CD14-positive monocyte (primary cell): ENCODE measurements at regions not wholly inside any gene's neighbourhood (a gene's known extent, or its start where the extent isn't known, plus 50 kb on each side); places are given as distances from the start of the nearest gene placed in this dataset.
"Not testable (repeated sequence)": the region's sequence is repeated elsewhere in the genome, so short reads cannot be mapped to it uniquely, and the experiment has no call there.

ENCODE experiments used
- DNase-seq, 3 donors: peaks; one replicate each; pipeline ENCODE4 v3.0.0-alpha.2; 2011 to 2022
- H2AFZ ChIP-seq: 2 replicates; pipeline ENCODE4 v1.6.0; 2012; ENCODE audit warnings: mild to moderate bottlenecking, low read depth, low read length, inconsistent platforms; ENCODE audit not compliant: insufficient read depth, poor library complexity, severe bottlenecking
- H3K27ac ChIP-seq, 2 donors: 1 replicate in 1 of 2; 2 replicates in 1 of 2; pipeline ENCODE4 v1.5.1; 2012 to 2013; ENCODE audit warnings: low read length in 2 of 2, control low read depth in 1 of 2, inconsistent platforms in 1 of 2, low read depth in 1 of 2, mild to moderate bottlenecking in 1 of 2
- H3K27me3 ChIP-seq, 2 donors: one replicate each; pipeline versions ENCODE4 v1.6.0 to v1.6.1; 2011 to 2013; ENCODE audit warnings: low read length in 2 of 2; ENCODE audit not compliant: control insufficient read depth in 2 of 2, insufficient read depth in 2 of 2
- H3K36me3 ChIP-seq, 2 donors: replicated peaks in 1 of 2; 1 replicate in 1 of 2; 2 replicates in 1 of 2; pipeline versions ENCODE4 v1.5.1 to v1.6.1; 2012 to 2013; ENCODE audit warnings: low read length in 2 of 2, control low read depth in 1 of 2, inconsistent platforms in 1 of 2, mild to moderate bottlenecking in 1 of 2; ENCODE audit not compliant: insufficient read depth in 2 of 2, control insufficient read depth in 1 of 2
- H3K4me1 ChIP-seq, 2 donors: 1 replicate in 1 of 2; 2 replicates in 1 of 2; pipeline versions ENCODE4 v1.5.1 to v1.6.1; 2012 to 2013; ENCODE audit warnings: low read length in 2 of 2, control low read depth in 1 of 2, inconsistent platforms in 1 of 2, mild to moderate bottlenecking in 1 of 2, moderate library complexity in 1 of 2; ENCODE audit not compliant: insufficient read depth in 2 of 2, control insufficient read depth in 1 of 2
- H3K4me2 ChIP-seq: replicated peaks from 2 replicates; pipeline ENCODE3; 2012; ENCODE audit warnings: low read length, moderate library complexity, mild to moderate bottlenecking; ENCODE audit not compliant: poor library complexity, severe bottlenecking; ENCODE audit errors: extremely low read depth
- H3K4me3 ChIP-seq, 3 experiments: fragments of 200-600 bp in 1 of 3; sonication (generic) in 1 of 3; replicated peaks in 1 of 3; 1 replicate in 2 of 3; 2 replicates in 1 of 3; pipeline ENCODE4 v1.5.1; 2011 to 2013; ENCODE audit warnings: low read length in 3 of 3, mild to moderate bottlenecking in 3 of 3, control low read depth in 2 of 3, low read depth in 2 of 3, inconsistent platforms in 1 of 3, moderate library complexity in 1 of 3
- H3K79me2 ChIP-seq: 2 replicates; pipeline ENCODE4 v1.6.0; 2012; ENCODE audit warnings: mild to moderate bottlenecking, control low read depth, inconsistent platforms, low read length, moderate library complexity; ENCODE audit not compliant: insufficient read depth
- H3K9ac ChIP-seq: 2 replicates; pipeline ENCODE4 v1.6.0; 2017; ENCODE audit warnings: low read length, mild to moderate bottlenecking; ENCODE audit not compliant: insufficient read depth, poor library complexity, severe bottlenecking
- H3K9me3 ChIP-seq, 2 donors: replicated peaks in 1 of 2; 1 replicate in 1 of 2; 2 replicates in 1 of 2; pipeline versions ENCODE4 v1.5.1 to v1.6.1; 2012 to 2013; ENCODE audit warnings: low read length in 2 of 2, control low read depth in 1 of 2; ENCODE audit not compliant: control insufficient read depth in 1 of 2, insufficient read depth in 1 of 2
- H4K20me1 ChIP-seq: 2 replicates; pipeline ENCODE4 v1.6.0; 2012; ENCODE audit warnings: mild to moderate bottlenecking, low read length, control low read depth, moderate library complexity; ENCODE audit not compliant: insufficient read depth
- H3K27ac Mint-ChIP-seq, 7 donors: one replicate each; pipeline ENCODE4 v1.8.0; 2020; ENCODE audit warnings: mild to moderate bottlenecking in 7 of 7, mixed read lengths in 7 of 7, moderate library complexity in 6 of 7, inconsistent platforms in 2 of 7
- H3K27me3 Mint-ChIP-seq, 3 donors: one replicate each; pipeline ENCODE4 v1.8.0; 2021 to 2022; ENCODE audit warnings: low read depth in 3 of 3, mild to moderate bottlenecking in 3 of 3, mixed read lengths in 3 of 3, moderate library complexity in 3 of 3, inconsistent platforms in 1 of 3
- H3K36me3 Mint-ChIP-seq, 2 donors: one replicate each; pipeline ENCODE4 v1.8.0; 2020; ENCODE audit warnings: mixed read lengths in 2 of 2, inconsistent platforms in 1 of 2, mild to moderate bottlenecking in 1 of 2
- H3K4me1 Mint-ChIP-seq: one replicate; pipeline ENCODE4 v1.8.0; 2020; ENCODE audit warnings: mild to moderate bottlenecking, mixed read lengths
- H3K4me3 Mint-ChIP-seq, 2 donors: one replicate each; pipeline ENCODE4 v1.8.0; 2020; ENCODE audit warnings: mild to moderate bottlenecking in 2 of 2, mixed read lengths in 2 of 2, moderate library complexity in 1 of 2
- H3K9me3 Mint-ChIP-seq, 7 donors: one replicate each; pipeline ENCODE4 v1.8.0; 2020 to 2022; ENCODE audit warnings: mixed read lengths in 7 of 7, mild to moderate bottlenecking in 6 of 7, moderate library complexity in 6 of 7, inconsistent platforms in 2 of 7
- WGBS: methylation state at CpG from one replicate; pipeline ENCODE4 v1.1.5; 2013; ENCODE audit warnings: missing lambda C conversion rate; ENCODE audit not compliant: insufficient coverage; 5-methylcytosine and 5-hydroxymethylcytosine counted together
- intact Hi-C, 2 donors: fragments of 100-400 bp; cut with micrococcal nuclease; formaldehyde crosslinking; loops; one replicate each; pipeline versions ENCODE4 v1.15.0 to v1.15.1; 2023
- TF ChIP-seq, protein P1 (sequence below): fragments of 200-600 bp; IDR thresholded peaks from one replicate; pipeline ENCODE4 v1.8.0; 2022; ENCODE audit warnings: antibody characterized with exemption, mild to moderate bottlenecking

GRCh38 chr11:16577490-16577889 lies 161.0 kb upstream of the C11orf58 start:
- no peak for DNase-seq
- Histone ChIP-seq H3K9me3 (no peaks in the 10 kb centered on the region), H3K9ac (no peak overlapping the region), H4K20me1 (no peaks in the 10 kb centered on the region), H2AFZ (no peak overlapping the region), H3K27ac (no peak overlapping the region), H3K36me3 (no peaks in the 10 kb centered on the region), H3K27me3 (no peaks in the 10 kb centered on the region), H3K4me3 (no peak overlapping the region), H3K79me2 (no peaks in the 10 kb centered on the region), H3K4me2 (no peak overlapping the region), H3K4me1 (no peaks in the 10 kb centered on the region)
- intact Hi-C loops, result no loop called here
- no peak overlapping the region for H3K27ac Mint-ChIP-seq
- H3K27me3 Mint-ChIP-seq, result no peaks in the 10 kb centered on the region
- no peaks in the 10 kb centered on the region for H3K36me3 Mint-ChIP-seq
- no peaks in the 10 kb centered on the region for H3K4me1 Mint-ChIP-seq
- peaks cover 0 to 5% (median 1%) of the 10 kb centered on the region in 7 donors for H3K9me3 Mint-ChIP-seq
- no peak overlapping the region for H3K4me3 Mint-ChIP-seq
- TF ChIP-seq, protein P1, sequence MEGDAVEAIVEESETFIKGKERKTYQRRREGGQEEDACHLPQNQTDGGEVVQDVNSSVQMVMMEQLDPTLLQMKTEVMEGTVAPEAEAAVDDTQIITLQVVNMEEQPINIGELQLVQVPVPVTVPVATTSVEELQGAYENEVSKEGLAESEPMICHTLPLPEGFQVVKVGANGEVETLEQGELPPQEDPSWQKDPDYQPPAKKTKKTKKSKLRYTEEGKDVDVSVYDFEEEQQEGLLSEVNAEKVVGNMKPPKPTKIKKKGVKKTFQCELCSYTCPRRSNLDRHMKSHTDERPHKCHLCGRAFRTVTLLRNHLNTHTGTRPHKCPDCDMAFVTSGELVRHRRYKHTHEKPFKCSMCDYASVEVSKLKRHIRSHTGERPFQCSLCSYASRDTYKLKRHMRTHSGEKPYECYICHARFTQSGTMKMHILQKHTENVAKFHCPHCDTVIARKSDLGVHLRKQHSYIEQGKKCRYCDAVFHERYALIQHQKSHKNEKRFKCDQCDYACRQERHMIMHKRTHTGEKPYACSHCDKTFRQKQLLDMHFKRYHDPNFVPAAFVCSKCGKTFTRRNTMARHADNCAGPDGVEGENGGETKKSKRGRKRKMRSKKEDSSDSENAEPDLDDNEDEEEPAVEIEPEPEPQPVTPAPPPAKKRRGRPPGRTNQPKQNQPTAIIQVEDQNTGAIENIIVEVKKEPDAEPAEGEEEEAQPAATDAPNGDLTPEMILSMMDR, result no peak
- no CpG with 5 or more reads among the region's 1 CpG for WGBS

- H3K36me3 ChIP-seq, H3K4me1 ChIP-seq, H3K36me3 Mint-ChIP-seq, DNase-seq, H3K27ac ChIP-seq, H3K4me1 Mint-ChIP-seq, H3K4me3 ChIP-seq, H3K4me2 ChIP-seq, H3K27me3 Mint-ChIP-seq, H3K9ac ChIP-seq, H4K20me1 ChIP-seq, H3K27ac Mint-ChIP-seq, H3K4me3 Mint-ChIP-seq, H3K9me3 Mint-ChIP-seq, intact Hi-C loops, H3K27me3 ChIP-seq, H3K79me2 ChIP-seq, H2AFZ ChIP-seq, H3K9me3 ChIP-seq: not testable (repeated sequence)
- WGBS, result no CpG with 5 or more reads among the region's 2 CpGs
These were observed 163.6 kb upstream of the C11orf58 start for GRCh38 chr11:16574889-16575288.
